ENCODE measurements at regions not wholly inside any gene's neighbourhood (a gene's known extent, or its start where the extent isn't known, plus 50 kb on each side); places are given as distances from the start of the nearest gene placed in this dataset.

DNA sequence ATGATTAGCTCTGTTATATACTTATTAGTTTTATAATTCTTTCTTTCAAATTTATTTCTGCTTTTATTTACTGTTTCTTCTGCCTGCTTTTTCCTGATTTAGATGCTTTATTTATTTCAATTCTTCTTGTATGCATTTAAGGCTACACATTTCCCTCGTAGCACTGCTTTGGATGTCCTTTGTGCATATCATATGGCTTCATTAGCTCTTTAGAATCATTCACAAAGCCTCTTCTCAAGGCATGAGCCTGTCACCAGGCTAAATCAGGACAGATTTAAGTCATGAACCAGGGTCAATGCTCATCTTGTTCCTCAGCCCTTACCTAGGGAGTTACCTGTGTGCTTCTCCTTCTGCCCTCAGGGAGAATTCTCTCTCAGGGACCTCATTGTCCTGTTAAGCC lies 56.3 kb downstream of the BAMBI start:
- no peak for TF ChIP-seq EZH2 (IDR thresholded peaks at IDR 0.05; ENCODE audit: insufficient read depth, low read length)
- TF ChIP-seq, protein P1, sequence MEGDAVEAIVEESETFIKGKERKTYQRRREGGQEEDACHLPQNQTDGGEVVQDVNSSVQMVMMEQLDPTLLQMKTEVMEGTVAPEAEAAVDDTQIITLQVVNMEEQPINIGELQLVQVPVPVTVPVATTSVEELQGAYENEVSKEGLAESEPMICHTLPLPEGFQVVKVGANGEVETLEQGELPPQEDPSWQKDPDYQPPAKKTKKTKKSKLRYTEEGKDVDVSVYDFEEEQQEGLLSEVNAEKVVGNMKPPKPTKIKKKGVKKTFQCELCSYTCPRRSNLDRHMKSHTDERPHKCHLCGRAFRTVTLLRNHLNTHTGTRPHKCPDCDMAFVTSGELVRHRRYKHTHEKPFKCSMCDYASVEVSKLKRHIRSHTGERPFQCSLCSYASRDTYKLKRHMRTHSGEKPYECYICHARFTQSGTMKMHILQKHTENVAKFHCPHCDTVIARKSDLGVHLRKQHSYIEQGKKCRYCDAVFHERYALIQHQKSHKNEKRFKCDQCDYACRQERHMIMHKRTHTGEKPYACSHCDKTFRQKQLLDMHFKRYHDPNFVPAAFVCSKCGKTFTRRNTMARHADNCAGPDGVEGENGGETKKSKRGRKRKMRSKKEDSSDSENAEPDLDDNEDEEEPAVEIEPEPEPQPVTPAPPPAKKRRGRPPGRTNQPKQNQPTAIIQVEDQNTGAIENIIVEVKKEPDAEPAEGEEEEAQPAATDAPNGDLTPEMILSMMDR (IDR thresholded peaks at IDR 0.05; ENCODE audit: insufficient read depth, low read depth, low read length) = no peak
